Neural cell (in vitro differentiated cells): ENCODE measurements at regions not wholly inside any gene's neighbourhood (a gene's known extent, or its start where the extent isn't known, plus 50 kb on each side); places are given as distances from the start of the nearest gene placed in this dataset.

Source experiments
- CTCF ChIP-seq: fragments of 450-650 bp; IDR thresholded peaks from 2 replicates; pipeline ENCODE4 v1.5.1; 2014; ENCODE audit warnings: antibody characterized with exemption, mild to moderate bottlenecking, moderate library complexity; ENCODE audit not compliant: poor library complexity, severe bottlenecking
- EP300 ChIP-seq: fragments of 450-650 bp; conservative IDR thresholded peaks from 2 replicates; pipeline ENCODE4 v1.6.1; 2014; ENCODE audit warnings: antibody characterized with exemption, mild to moderate bottlenecking, moderate library complexity; ENCODE audit not compliant: poor library complexity, severe bottlenecking
- EZH2 ChIP-seq: fragments of 200-600, 300-800 bp; shearing (Covaris generic), sonication (generic); IDR thresholded peaks from 2 replicates; pipeline ENCODE4 v1.6.1; 2014; ENCODE audit warnings: antibody characterized with exemption, low read length, borderline replicate concordance, mild to moderate bottlenecking; ENCODE audit not compliant: insufficient read depth, poor library complexity, severe bottlenecking
- MXI1 ChIP-seq: fragments of 450-650 bp; conservative IDR thresholded peaks from 2 replicates; pipeline ENCODE4 v1.6.1; 2014; ENCODE audit warnings: antibody characterized with exemption, mild to moderate bottlenecking; ENCODE audit not compliant: poor library complexity, severe bottlenecking
- POLR2AphosphoS5 ChIP-seq: IDR thresholded peaks from 2 replicates; pipeline ENCODE4 v1.6.1; 2012
- RAD21 ChIP-seq: fragments of 450-650 bp; conservative IDR thresholded peaks from 2 replicates; pipeline ENCODE4 v1.6.1; 2014; ENCODE audit warnings: antibody characterized with exemption, mild to moderate bottlenecking, moderate library complexity
- SMC3 ChIP-seq: fragments of 450-650 bp; conservative IDR thresholded peaks from 2 replicates; pipeline ENCODE4 v1.6.1; 2014; ENCODE audit warnings: antibody characterized with exemption, mild to moderate bottlenecking, moderate library complexity; ENCODE audit not compliant: poor library complexity
- TF ChIP-seq, protein P1 (sequence below): IDR thresholded peaks from 2 replicates; pipeline ENCODE4 v1.6.1; 2012; ENCODE audit warnings: borderline replicate concordance

GRCh38 chr1:216961516-216961915, 238.3 kb upstream of the ESRRG start:
- no peak for TF ChIP-seq EZH2
- TF ChIP-seq CTCF, result peak; percentile 44
- no peak for TF ChIP-seq POLR2AphosphoS5
- no peak for TF ChIP-seq EP300
- TF ChIP-seq SMC3, result peak; percentile 51
- peak; percentile 55 for TF ChIP-seq RAD21
- TF ChIP-seq, protein P1, sequence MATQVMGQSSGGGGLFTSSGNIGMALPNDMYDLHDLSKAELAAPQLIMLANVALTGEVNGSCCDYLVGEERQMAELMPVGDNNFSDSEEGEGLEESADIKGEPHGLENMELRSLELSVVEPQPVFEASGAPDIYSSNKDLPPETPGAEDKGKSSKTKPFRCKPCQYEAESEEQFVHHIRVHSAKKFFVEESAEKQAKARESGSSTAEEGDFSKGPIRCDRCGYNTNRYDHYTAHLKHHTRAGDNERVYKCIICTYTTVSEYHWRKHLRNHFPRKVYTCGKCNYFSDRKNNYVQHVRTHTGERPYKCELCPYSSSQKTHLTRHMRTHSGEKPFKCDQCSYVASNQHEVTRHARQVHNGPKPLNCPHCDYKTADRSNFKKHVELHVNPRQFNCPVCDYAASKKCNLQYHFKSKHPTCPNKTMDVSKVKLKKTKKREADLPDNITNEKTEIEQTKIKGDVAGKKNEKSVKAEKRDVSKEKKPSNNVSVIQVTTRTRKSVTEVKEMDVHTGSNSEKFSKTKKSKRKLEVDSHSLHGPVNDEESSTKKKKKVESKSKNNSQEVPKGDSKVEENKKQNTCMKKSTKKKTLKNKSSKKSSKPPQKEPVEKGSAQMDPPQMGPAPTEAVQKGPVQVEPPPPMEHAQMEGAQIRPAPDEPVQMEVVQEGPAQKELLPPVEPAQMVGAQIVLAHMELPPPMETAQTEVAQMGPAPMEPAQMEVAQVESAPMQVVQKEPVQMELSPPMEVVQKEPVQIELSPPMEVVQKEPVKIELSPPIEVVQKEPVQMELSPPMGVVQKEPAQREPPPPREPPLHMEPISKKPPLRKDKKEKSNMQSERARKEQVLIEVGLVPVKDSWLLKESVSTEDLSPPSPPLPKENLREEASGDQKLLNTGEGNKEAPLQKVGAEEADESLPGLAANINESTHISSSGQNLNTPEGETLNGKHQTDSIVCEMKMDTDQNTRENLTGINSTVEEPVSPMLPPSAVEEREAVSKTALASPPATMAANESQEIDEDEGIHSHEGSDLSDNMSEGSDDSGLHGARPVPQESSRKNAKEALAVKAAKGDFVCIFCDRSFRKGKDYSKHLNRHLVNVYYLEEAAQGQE, result no peak
- TF ChIP-seq MXI1, result no peak
